GM20000 (cell line): ENCODE measurements at regions not wholly inside any gene's neighbourhood (a gene's known extent, or its start where the extent isn't known, plus 50 kb on each side); places are given as distances from the start of the nearest gene placed in this dataset.

ENCODE experiments used
- DNase-seq: peaks from one replicate; pipeline ENCODE4 v3.0.0; 2012; ENCODE audit warnings: low spot score
- CTCF ChIP-seq: IDR thresholded peaks from 2 replicates; pipeline ENCODE4 v1.5.1; 2012; ENCODE audit warnings: mild to moderate bottlenecking, control low read depth; ENCODE audit errors: extremely low read depth, missing control alignments

- DNase-seq: no peak
- no peak for TF ChIP-seq CTCF
Measured at GRCh38 chr13:105719859-105720258, 815.6 kb downstream of the EFNB2 start.

GRCh38 chr13:105709181-105709580 lies 826.3 kb downstream of the EFNB2 start:
- no peak for TF ChIP-seq CTCF
- DNase-seq: no peak

GRCh38 chr13:105703843-105704242 lies 831.6 kb downstream of the EFNB2 start:
- no peak for TF ChIP-seq CTCF
- no peak for DNase-seq

GRCh38 chr13:105702441-105702840 lies 833.0 kb downstream of the EFNB2 start:
- DNase-seq: no peak
- TF ChIP-seq CTCF: no peak

GRCh38 chr13:105692769-105693168 lies 842.7 kb downstream of the EFNB2 start:
- no peak for TF ChIP-seq CTCF
- DNase-seq: no peak

- no peak for TF ChIP-seq CTCF
- no peak for DNase-seq
Measured at GRCh38 chr13:105684216-105684615, 851.2 kb downstream of the EFNB2 start.

- DNase-seq: no peak
- no peak for TF ChIP-seq CTCF
Measured at GRCh38 chr13:105679838-105680237, 855.6 kb downstream of the EFNB2 start.
